Colonic mucosa (tissue), 4 donors: ENCODE measurements at regions not wholly inside any gene's neighbourhood (a gene's known extent, or its start where the extent isn't known, plus 50 kb on each side); places are given as distances from the start of the nearest gene placed in this dataset.

Experiments
- DNase-seq: peaks from one replicate; pipeline ENCODE4 v3.0.0-alpha.2; 2020
- H3K27ac ChIP-seq: fragments of 200-600 bp; one replicate; pipeline ENCODE4 v1.8.0; 2021
- H3K27me3 ChIP-seq: fragments of 200-600 bp; one replicate; pipeline ENCODE4 v1.8.0; 2021
- H3K36me3 ChIP-seq: fragments of 200-600 bp; one replicate; pipeline ENCODE4 v1.8.0; 2021
- H3K4me1 ChIP-seq: fragments of 200-600 bp; one replicate; pipeline ENCODE4 v1.8.0; 2021; ENCODE audit warnings: mild to moderate bottlenecking
- H3K4me3 ChIP-seq: fragments of 200-600 bp; one replicate; pipeline ENCODE4 v1.8.0; 2021
- H3K9ac ChIP-seq, 2 donors: one replicate each; pipeline ENCODE4 v1.7.0; 2013; ENCODE audit warnings: control low read depth in 2 of 2, low read depth in 2 of 2, low read length in 2 of 2
- H3K9me3 ChIP-seq: fragments of 200-600 bp; one replicate; pipeline ENCODE4 v1.8.0; 2021
- intact Hi-C: fragments of 100-400 bp; cut with DNase I; formaldehyde crosslinking; loops from one replicate; pipeline ENCODE4 v1.14.1; 2022
- TF ChIP-seq, protein P1 (sequence below): fragments of 200-600 bp; IDR thresholded peaks from one replicate; pipeline ENCODE4 v1.8.0; 2022; ENCODE audit warnings: antibody characterized with exemption, mild to moderate bottlenecking
- donor health status: healthy.
- donor health status: DM: no; HTN: no; CAD: no.
- donor health status: DM: no; HTN: no; CAD: no.

DNA sequence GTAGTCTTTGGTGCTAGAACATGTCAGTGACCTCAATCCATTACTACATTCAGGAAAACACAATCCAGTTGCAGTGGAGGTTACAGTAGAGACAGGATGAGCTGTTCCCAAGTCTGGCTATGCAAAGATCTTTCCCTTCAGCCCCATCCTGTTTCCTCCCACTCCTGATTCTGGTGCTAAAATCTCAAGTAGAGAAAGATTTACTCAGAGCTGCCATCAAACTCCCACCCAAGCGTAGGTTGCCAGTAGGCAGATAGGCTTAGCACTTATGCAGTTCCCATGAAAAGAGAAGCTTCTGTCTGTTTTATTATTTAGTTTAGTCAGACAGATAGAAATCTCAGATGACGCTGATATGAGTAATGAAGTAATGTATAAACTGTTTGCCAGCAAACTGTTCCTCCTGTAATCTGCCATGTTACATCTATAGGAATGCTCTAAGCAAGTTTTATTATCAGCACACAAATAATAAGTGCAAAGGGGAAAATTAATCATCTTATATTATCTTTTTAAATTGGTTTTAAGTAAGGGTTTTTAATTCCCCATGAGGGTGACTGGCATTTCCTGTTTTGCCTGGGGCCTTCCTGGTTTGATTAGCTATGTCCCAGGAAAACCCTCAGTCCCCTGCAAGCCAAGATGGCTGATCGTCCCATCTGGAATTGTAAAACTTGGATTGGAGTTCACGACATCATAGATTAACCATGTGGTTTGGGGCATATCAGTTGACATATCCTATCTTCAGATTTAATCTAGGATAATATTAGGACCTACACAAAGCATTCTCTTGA lies 188.3 kb upstream of the PALMD start:
- no peak overlapping the region for H3K4me3 ChIP-seq
- TF ChIP-seq, protein P1, sequence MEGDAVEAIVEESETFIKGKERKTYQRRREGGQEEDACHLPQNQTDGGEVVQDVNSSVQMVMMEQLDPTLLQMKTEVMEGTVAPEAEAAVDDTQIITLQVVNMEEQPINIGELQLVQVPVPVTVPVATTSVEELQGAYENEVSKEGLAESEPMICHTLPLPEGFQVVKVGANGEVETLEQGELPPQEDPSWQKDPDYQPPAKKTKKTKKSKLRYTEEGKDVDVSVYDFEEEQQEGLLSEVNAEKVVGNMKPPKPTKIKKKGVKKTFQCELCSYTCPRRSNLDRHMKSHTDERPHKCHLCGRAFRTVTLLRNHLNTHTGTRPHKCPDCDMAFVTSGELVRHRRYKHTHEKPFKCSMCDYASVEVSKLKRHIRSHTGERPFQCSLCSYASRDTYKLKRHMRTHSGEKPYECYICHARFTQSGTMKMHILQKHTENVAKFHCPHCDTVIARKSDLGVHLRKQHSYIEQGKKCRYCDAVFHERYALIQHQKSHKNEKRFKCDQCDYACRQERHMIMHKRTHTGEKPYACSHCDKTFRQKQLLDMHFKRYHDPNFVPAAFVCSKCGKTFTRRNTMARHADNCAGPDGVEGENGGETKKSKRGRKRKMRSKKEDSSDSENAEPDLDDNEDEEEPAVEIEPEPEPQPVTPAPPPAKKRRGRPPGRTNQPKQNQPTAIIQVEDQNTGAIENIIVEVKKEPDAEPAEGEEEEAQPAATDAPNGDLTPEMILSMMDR = no peak
- DNase-seq = no peak
- H3K9me3 ChIP-seq = no peaks in the 10 kb centered on the region
- no peaks in the 10 kb centered on the region for H3K27me3 ChIP-seq
- no peaks in the 10 kb centered on the region for H3K4me1 ChIP-seq
- no peaks in the 10 kb centered on the region for H3K36me3 ChIP-seq
- H3K27ac ChIP-seq = no peak overlapping the region
- no peak overlapping the region for H3K9ac ChIP-seq
- intact Hi-C loops = no loop called here

DNA sequence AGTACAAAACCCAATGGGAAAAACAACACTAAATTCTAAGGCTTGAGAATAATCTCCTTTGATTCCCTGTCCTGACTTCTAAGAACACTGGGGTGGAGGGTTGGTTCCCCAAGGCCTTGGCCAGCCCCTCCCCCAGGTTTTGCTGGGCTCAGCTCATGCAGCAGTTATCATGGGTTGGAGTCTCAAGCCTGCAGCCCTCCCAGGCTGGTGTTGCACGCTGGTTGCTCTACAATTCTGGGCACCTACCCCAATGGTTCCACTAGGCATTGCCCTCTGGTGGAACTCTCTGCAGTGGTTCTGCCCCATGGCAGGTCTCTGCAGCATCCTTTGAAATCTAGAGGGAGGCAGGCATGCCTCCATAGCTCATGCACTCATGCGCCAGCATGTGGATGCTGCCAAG lies 184.4 kb upstream of the PALMD start:
- Histone ChIP-seq H3K36me3 (no peaks in the 10 kb centered on the region), H3K4me3 (no peak overlapping the region), H3K9me3 (no peaks in the 10 kb centered on the region), H3K27me3 (no peaks in the 10 kb centered on the region), H3K27ac (no peak overlapping the region), H3K4me1 (no peaks in the 10 kb centered on the region), H3K9ac (no peak overlapping the region)
- intact Hi-C loops = no loop called here
- TF ChIP-seq, protein P1 = no peak
- DNase-seq = no peak

DNA sequence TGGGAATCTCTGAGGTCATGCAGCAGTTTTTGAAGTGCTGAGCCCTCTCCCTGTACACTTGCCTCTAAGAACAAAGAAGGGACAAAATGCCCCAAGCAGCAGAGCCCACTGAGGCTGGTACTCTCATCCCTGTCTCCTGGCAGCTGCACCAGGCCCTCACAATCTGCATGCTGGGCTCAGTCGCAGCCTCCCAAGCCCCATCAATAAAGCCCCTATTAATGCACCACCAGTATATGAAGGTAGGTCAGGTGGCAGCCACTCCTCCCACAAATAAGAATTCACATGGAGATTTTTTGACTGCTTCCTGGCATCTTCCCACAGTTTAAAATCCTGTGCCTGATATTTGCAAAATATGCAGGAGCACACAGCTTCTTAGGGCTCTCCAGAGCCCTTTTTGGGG lies 181.2 kb upstream of the PALMD start:
- no peaks in the 10 kb centered on the region for H3K36me3 ChIP-seq
- intact Hi-C loops = no loop called here
- no peaks in the 10 kb centered on the region for H3K9me3 ChIP-seq
- TF ChIP-seq, protein P1 = no peak
- no peak for DNase-seq
- no peak overlapping the region for H3K4me3 ChIP-seq
- H3K9ac ChIP-seq = no peak overlapping the region
- no peaks in the 10 kb centered on the region for H3K27me3 ChIP-seq
- H3K4me1 ChIP-seq = no peaks in the 10 kb centered on the region
- no peak overlapping the region for H3K27ac ChIP-seq

DNA sequence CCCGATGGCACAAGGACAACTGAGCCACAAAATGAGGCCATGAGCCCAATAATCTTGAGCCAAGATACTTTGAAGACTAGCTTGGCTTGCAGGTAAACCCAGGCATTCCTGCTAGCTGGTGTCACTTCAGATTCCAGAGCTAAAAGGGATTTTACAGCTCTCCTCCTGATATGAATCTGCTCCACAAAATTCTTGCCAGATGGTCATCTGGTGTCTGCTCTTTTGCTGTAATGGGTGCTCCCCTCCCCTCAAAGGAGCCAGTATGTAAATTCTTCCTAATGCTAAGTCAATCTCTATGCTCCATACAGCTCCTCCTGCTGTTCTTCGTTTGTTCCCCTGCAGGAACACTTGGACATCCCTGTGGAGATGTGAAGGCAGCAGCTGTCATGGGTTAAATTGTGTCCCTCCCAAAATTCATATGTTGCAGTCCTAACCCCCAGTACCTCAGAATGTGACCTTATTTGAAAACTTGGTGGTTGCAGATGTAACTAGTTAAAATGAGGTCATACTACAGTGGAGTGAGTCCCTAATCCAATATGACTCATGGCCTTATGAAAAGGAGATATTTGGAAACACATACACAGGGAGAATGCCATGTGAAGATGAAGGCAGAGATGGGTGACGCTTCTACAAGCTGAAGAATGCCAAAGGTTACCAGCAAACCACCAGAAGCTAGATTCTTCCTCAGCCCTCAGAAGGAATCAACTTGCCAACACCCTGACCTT lies 180.6 kb upstream of the PALMD start:
- Histone ChIP-seq H3K4me1 (no peaks in the 10 kb centered on the region), H3K36me3 (no peaks in the 10 kb centered on the region), H3K9me3 (no peaks in the 10 kb centered on the region), H3K9ac (no peak overlapping the region), H3K27ac (no peak overlapping the region), H3K4me3 (no peak overlapping the region), H3K27me3 (no peaks in the 10 kb centered on the region)
- no peak for DNase-seq
- TF ChIP-seq, protein P1 = no peak
- intact Hi-C loops = no loop called here

DNA sequence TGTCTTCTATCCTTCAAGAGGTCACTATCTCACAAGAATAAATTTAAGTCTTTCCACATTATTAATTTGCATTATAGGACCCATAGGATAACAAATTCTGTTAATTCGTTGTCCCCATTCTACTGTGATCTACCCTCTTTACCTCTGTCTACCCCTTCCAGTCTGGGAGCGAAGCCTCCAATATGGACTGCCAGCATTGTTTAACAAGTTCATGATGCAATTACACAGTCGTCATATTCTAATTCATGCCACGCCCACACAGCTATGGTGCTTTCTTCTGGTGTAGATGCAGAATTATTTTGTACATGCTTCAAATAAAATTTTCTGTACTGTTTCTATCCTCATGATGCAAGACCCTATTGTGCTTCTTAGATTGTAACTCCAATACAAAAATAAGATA lies 178.3 kb upstream of the PALMD start:
- intact Hi-C loops = no loop called here
- no peak for DNase-seq
- Histone ChIP-seq H3K4me3 (no peak overlapping the region), H3K36me3 (no peaks in the 10 kb centered on the region), H3K27me3 (no peaks in the 10 kb centered on the region), H3K27ac (no peak overlapping the region), H3K9ac (no peak overlapping the region), H3K4me1 (no peaks in the 10 kb centered on the region), H3K9me3 (no peaks in the 10 kb centered on the region)
- TF ChIP-seq, protein P1 = no peak
